Ishikawa (cell line): ENCODE measurements at regions not wholly inside any gene's neighbourhood (a gene's known extent, or its start where the extent isn't known, plus 50 kb on each side); places are given as distances from the start of the nearest gene placed in this dataset.

Experiments used
- CEBPB ChIP-seq: IDR thresholded peaks from 2 replicates; pipeline ENCODE4 v1.6.1; 2012
- CREB1 ChIP-seq: IDR thresholded peaks from 2 replicates; pipeline ENCODE4 v1.6.1; 2012; ENCODE audit warnings: low read depth
- EGR1 ChIP-seq: IDR thresholded peaks from 2 replicates; pipeline ENCODE4 v1.6.1; 2012
- EP300 ChIP-seq: IDR thresholded peaks from 2 replicates; pipeline ENCODE4 v1.6.1; 2012; ENCODE audit warnings: borderline replicate concordance
- FOXM1 ChIP-seq: IDR thresholded peaks from 2 replicates; pipeline ENCODE4 v1.6.1; 2012; ENCODE audit warnings: low read depth, borderline replicate concordance
- NFIC ChIP-seq: IDR thresholded peaks from 2 replicates; pipeline ENCODE4 v1.6.1; 2012
- RAD21 ChIP-seq: IDR thresholded peaks from 2 replicates; pipeline ENCODE4 v1.6.1; 2012; ENCODE audit warnings: low read depth
- TAF1 ChIP-seq: IDR thresholded peaks from 2 replicates; pipeline ENCODE4 v1.6.1; 2012; ENCODE audit warnings: low read depth, mild to moderate bottlenecking
- TCF12 ChIP-seq: IDR thresholded peaks from 2 replicates; pipeline ENCODE4 v1.6.1; 2012; ENCODE audit warnings: low read depth
- TEAD4 ChIP-seq: IDR thresholded peaks from 2 replicates; pipeline ENCODE4 v1.6.1; 2012
- YY1 ChIP-seq: IDR thresholded peaks from 2 replicates; pipeline ENCODE4 v1.6.1; 2012; ENCODE audit warnings: low read depth
- ZBTB7A ChIP-seq: IDR thresholded peaks from 2 replicates; pipeline ENCODE4 v1.6.1; 2012; ENCODE audit warnings: low read depth
- TF ChIP-seq, protein P1 (sequence below): IDR thresholded peaks from 2 replicates; pipeline ENCODE4 v1.6.1; 2012
- TF ChIP-seq, protein P2 (sequence below): IDR thresholded peaks from 2 replicates; pipeline ENCODE4 v1.6.1; 2012; ENCODE audit warnings: low read depth, mild to moderate bottlenecking
- TF ChIP-seq, protein P3 (sequence below): IDR thresholded peaks from 2 replicates; pipeline ENCODE4 v1.6.1; 2012

DNA sequence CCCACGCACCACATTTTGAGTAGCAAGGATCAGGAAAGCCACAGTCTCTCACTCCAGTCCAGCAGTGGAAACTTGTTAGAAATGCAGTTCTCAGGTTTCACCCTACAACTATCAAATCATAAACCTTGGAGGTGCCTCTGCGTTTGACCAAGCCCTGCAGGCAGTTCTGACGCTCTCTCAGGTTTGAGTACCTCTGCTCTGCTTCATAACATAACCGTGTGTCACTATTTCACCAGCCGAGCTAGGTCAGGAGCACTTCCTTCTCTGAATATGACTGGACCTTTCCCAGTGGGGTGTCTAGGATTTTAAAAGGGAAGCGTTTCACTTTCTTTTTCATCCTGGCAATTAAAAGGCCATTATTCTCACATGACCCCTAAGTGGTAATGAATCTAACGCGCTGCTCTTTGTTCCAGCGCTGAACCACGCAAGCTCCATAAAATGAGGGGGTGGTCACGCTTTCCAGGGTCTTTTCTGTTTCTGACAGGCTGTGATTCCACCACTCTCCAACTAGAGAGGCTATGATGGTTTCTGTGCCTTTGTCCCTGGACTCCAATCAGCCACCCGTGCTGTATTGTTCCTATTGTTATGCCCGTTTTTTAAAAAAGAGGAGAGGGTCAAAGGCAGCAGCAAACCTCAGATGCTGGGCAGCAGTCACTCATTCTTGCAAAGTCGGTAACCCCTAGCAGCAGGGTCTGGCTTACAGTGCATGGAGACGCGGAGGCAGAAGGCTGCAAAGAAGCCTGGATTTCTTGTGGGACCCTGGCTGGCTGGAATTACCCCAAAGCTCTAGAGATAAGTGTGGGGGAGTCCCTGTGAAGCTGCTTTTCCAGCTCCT is 75.2 kb upstream of the CTNNA2 start:
- TF ChIP-seq EGR1: no peak
- TF ChIP-seq, protein P1, sequence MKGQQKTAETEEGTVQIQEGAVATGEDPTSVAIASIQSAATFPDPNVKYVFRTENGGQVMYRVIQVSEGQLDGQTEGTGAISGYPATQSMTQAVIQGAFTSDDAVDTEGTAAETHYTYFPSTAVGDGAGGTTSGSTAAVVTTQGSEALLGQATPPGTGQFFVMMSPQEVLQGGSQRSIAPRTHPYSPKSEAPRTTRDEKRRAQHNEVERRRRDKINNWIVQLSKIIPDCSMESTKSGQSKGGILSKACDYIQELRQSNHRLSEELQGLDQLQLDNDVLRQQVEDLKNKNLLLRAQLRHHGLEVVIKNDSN: no peak
- TF ChIP-seq YY1: no peak
- no peak for TF ChIP-seq TAF1
- no peak for TF ChIP-seq TCF12

DNA sequence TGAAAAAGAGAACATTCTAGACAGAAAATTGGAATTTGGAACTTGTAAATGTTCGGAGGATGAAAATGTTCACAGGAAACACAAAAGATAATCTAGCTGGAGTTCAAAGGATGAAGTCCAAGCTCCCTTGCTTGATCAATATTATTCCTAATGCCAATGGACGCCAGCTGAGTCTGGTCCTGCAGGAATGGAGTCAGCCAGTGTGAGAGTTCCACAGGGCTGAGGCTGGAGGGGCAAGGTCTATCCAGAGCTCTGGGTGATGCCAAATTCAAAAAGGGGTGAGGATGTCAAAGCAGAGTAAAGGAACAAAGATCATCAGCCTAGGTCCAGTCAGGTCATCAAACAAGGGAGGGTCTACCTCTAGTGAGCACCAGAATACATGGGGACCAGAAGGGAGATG is 78.5 kb upstream of the CTNNA2 start:
- no peak for TF ChIP-seq TEAD4
- TF ChIP-seq EP300: no peak
- no peak for TF ChIP-seq RAD21
- TF ChIP-seq, protein P1: no peak
- TF ChIP-seq NFIC: no peak
- no peak for TF ChIP-seq ZBTB7A
- TF ChIP-seq TCF12: no peak
- TF ChIP-seq CREB1: no peak
- TF ChIP-seq, protein P2, sequence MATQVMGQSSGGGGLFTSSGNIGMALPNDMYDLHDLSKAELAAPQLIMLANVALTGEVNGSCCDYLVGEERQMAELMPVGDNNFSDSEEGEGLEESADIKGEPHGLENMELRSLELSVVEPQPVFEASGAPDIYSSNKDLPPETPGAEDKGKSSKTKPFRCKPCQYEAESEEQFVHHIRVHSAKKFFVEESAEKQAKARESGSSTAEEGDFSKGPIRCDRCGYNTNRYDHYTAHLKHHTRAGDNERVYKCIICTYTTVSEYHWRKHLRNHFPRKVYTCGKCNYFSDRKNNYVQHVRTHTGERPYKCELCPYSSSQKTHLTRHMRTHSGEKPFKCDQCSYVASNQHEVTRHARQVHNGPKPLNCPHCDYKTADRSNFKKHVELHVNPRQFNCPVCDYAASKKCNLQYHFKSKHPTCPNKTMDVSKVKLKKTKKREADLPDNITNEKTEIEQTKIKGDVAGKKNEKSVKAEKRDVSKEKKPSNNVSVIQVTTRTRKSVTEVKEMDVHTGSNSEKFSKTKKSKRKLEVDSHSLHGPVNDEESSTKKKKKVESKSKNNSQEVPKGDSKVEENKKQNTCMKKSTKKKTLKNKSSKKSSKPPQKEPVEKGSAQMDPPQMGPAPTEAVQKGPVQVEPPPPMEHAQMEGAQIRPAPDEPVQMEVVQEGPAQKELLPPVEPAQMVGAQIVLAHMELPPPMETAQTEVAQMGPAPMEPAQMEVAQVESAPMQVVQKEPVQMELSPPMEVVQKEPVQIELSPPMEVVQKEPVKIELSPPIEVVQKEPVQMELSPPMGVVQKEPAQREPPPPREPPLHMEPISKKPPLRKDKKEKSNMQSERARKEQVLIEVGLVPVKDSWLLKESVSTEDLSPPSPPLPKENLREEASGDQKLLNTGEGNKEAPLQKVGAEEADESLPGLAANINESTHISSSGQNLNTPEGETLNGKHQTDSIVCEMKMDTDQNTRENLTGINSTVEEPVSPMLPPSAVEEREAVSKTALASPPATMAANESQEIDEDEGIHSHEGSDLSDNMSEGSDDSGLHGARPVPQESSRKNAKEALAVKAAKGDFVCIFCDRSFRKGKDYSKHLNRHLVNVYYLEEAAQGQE: no peak
- TF ChIP-seq TAF1: no peak
- TF ChIP-seq, protein P3, sequence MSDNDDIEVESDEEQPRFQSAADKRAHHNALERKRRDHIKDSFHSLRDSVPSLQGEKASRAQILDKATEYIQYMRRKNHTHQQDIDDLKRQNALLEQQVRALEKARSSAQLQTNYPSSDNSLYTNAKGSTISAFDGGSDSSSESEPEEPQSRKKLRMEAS: no peak
- TF ChIP-seq FOXM1: no peak
- no peak for TF ChIP-seq YY1
- TF ChIP-seq CEBPB: no peak

DNA sequence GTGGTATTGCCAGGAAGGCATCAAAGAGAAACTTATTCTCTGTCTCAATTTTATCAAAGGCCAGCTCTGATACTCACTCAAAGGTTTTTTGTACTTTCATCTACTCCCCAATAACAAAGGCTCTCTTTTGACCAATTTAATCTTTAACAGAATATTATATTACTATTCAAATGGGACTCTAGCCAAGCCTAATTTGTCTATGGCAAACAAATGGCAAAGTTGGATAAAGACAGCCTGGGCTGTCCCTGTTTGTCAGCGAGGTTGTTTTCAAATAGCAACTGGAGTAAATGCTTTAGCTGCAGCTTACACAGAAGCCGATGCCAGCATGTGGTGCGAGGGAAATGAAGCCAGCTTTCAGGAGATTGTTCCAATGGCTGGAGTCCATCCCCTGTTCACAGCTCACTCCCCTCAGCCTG is 80.1 kb upstream of the CTNNA2 start:
- no peak for TF ChIP-seq ZBTB7A
- TF ChIP-seq TEAD4: no peak
- TF ChIP-seq EP300: no peak
- TF ChIP-seq, protein P3: no peak
- no peak for TF ChIP-seq TAF1
- TF ChIP-seq FOXM1: no peak
- TF ChIP-seq, protein P2: no peak
- TF ChIP-seq RAD21: no peak
- no peak for TF ChIP-seq CEBPB
- TF ChIP-seq NFIC: no peak
- no peak for TF ChIP-seq CREB1
- TF ChIP-seq YY1: no peak
- no peak for TF ChIP-seq EGR1
- TF ChIP-seq, protein P1: no peak

DNA sequence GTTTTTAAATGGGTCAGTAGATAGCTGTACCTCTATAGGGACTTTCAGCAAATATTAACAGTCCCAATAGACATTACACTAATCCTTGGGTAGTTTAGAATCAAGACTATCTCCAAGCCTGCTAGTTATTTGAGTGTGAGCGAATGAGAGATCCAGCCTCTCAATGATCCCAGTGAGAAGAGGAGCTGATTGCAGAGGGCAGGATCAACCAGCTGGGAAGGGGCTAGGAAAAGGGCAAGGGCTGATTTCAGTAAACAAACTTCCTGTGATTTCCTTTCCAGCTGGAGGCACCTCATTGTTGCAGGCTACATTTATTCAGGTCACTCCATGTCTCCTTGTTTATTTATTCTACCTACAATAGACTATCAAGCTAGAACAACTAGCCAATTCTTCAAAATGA is 84.1 kb upstream of the CTNNA2 start:
- no peak for TF ChIP-seq TEAD4
- TF ChIP-seq TCF12: no peak
- no peak for TF ChIP-seq FOXM1
- TF ChIP-seq ZBTB7A: no peak
- TF ChIP-seq, protein P1: no peak
- TF ChIP-seq CEBPB: no peak
- TF ChIP-seq RAD21: no peak
- TF ChIP-seq, protein P2: no peak
- TF ChIP-seq TAF1: no peak
